Fibroblast of peridontal ligament (primary cell): ENCODE measurements at regions not wholly inside any gene's neighbourhood (a gene's known extent, or its start where the extent isn't known, plus 50 kb on each side); places are given as distances from the start of the nearest gene placed in this dataset.

Source experiments
- DNase-seq: peaks from one replicate; pipeline ENCODE4 v3.0.0-alpha.2; 2010; ENCODE audit errors: extremely low read depth

- no peak for DNase-seq
Measured at GRCh38 chr7:49255054-49255453, 330.7 kb downstream of the CDC14C start.

GRCh38 chr7:49260538-49260937, 336.2 kb downstream of the CDC14C start:
- DNase-seq, result no peak

DNA sequence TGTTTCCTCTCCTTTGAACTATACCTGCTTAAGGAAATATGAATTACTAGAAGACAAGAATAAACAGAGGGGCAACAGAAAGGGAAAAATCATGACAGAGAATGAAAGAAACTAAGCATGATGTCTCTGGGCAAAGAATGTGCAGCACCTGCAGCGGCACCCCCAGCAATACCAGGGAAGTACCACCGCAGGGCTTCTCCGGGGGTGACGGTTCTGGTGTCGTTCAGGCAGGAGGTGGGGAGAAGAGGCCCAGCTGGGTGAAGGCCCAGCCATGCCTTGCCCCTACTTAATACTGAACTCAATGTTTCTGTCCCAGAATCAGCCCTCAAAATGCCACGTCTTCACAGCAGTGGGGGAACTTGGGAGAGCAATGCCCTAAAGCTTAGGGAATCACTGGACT, 337.6 kb downstream of the CDC14C start:
- DNase-seq, result no peak

DNA sequence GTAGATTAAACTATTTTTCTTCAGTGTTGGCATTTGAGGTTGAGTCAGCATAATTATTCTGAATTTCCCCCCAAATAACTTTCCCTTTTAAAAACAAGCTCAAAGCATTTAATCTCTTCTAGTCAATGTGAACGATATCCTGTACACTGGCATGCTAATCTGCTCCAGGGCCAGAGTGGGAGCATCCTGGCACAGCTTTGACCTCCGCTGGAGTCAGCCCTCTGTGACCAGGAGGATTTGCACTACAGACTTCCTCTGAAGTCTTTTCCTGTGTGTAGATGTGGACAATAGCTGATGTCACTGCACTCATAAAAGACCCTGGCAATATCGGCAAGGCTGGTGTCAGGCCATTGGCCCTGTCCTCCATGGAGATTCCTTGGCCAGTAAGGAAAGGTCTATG, 340.2 kb downstream of the CDC14C start:
- no peak for DNase-seq

GRCh38 chr7:49273897-49274296, 349.6 kb downstream of the CDC14C start:
- no peak for DNase-seq

DNA sequence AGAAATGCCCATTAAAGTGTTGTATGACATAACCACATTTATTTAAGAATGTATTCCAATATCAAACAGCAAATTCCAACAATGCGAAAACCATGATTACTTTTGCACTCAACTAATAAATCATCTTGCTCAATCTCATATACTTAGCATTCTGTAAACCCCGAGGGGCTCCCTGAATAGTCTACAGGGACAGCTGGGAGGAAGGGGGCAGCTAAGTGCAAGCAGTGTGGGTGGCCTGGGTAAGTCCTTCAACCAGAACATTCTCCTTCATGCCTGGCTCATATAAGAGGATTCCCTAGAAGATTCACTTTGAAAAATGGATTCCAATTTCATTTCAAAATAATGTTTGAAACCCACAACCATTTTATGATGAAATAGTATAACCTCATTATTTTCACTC, 355.5 kb downstream of the CDC14C start:
- DNase-seq, result no peak

GRCh38 chr7:49287653-49288052, 363.3 kb downstream of the CDC14C start:
- DNase-seq, result no peak

GRCh38 chr7:49294611-49295010, 370.3 kb downstream of the CDC14C start:
- DNase-seq, result no peak

- peak; percentile 0 for DNase-seq
Measured at GRCh38 chr7:49295146-49295545, 370.8 kb downstream of the CDC14C start.

DNA sequence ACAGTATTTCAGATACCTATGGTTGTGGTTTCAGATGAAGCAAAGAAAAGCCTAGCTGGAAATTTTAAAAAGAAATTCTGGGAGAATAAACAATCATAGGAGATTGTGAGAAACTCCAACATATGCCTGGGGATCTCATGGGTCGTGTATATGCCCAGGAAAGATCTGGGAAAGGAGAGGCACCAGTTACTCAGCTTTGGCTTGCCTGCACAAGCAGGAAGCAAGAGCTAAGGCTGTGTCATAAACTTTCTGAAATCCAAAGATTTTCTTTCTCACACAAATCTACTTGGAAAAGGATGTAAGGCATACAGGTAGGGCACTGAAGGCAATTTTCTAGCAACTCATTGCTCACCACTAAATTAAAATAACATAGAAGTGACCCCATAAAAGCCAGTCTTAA, 373.6 kb downstream of the CDC14C start:
- no peak for DNase-seq

- no peak for DNase-seq
Measured at GRCh38 chr7:49308787-49309186, 384.4 kb downstream of the CDC14C start.

GRCh38 chr7:49320083-49320482, 395.7 kb downstream of the CDC14C start:
- DNase-seq, result no peak

GRCh38 chr7:49321843-49322242, 397.5 kb downstream of the CDC14C start:
- DNase-seq, result no peak

GRCh38 chr7:49322476-49322875, 398.1 kb downstream of the CDC14C start:
- no peak for DNase-seq

- DNase-seq, result no peak
Measured at GRCh38 chr7:49324040-49324439, 399.7 kb downstream of the CDC14C start.

DNA sequence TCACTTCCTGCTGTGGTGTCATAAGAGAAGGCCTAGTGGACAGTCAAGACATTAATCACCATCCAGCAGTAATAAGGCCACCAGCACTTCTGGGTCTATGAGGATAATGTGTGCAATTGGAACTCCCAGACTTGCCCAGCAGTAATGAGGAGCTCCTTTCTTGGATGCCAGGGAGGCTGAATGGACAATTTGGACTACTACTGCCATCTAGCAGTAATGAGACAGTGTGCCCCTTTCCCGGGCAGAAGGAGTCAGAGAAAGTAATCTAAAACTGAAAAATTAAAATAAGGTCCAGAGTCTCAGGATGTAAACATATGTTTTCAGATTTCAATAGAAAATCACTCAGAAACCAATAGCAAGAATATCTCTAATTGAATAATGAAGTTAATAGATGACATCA, 400.4 kb downstream of the CDC14C start:
- DNase-seq, result no peak

DNA sequence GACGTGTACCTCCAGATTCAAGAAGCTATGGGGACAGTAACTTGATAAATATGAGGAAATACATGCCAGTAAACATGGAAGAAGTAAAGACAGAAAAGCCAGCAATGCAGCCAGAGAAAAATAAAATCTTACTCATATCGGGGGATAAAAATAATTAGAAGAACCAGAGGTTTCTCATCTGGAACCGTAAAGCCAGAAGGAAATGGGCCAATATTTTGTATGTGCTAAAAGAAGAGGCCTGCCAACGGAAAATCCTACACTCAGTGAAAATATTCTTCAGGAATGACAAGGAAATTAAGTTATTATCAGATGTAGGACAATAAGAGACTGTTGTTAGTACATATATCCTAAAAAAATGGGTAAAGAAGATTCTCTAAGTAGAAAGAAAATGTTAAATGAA, 401.2 kb downstream of the CDC14C start:
- no peak for DNase-seq

GRCh38 chr7:49327155-49327554, 402.8 kb downstream of the CDC14C start:
- no peak for DNase-seq

GRCh38 chr7:49333180-49333881, 409.0 kb downstream of the CDC14C start:
- no peak for DNase-seq

- no peak for DNase-seq
Measured at GRCh38 chr7:49341849-49342248, 417.5 kb downstream of the CDC14C start.

- DNase-seq, result no peak
Measured at GRCh38 chr7:49344556-49344955, 420.2 kb downstream of the CDC14C start.

DNA sequence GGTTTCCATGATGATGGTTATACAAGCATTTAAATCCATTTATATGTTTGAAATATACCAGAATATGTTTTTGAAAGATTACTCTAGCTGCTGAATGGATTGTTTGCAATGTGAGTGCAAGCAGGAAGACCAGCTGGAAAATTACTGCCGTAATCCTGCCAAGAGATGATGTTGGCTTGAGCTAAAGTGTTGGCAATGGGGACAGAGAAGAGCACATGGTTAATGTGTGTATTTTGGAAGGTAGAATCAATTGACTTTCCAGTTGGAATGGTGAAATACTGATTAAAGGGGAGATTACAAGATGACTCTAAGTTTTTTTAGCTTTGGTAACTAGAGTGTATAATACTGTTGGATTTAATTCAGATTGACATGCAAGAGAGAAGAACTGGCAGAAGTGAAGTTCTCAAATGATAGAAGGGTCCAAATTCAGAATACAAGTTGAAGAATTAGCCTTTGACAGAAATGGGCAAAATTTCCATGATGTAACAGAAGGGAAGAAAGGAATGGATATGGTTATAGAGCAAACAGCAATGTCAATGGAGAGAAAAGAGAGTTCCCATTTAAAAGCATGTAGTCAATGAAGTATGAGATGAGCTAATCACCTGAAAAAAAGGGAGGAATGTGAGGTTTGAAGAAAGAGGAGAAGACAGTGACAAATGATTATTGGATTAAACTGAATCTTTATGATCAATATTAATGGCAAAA, 422.0 kb downstream of the CDC14C start:
- DNase-seq, result no peak

- DNase-seq, result no peak
Measured at GRCh38 chr7:49367072-49367471, 406.4 kb upstream of the VWC2 start.

DNA sequence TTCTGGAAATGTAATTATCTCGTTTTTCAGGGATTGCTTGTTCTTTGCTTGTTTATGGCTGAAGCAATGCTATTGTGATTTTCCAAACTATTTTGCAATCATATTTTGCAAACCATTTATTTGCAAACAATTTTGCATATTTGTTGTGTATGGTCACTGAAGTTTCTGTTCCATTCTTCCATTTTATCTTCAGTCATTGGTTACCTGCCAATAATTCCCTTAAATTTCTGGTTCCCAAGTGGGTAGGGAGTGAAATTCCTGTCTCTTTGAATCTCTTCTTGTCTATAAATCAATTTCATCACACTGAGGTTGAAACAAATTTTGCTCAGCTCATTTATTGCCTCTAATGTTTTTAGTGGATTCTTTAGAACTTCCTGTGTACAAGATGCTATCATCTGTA, 401.7 kb upstream of the VWC2 start:
- no peak for DNase-seq
